ENCODE measurements at regions not wholly inside any gene's neighbourhood (a gene's known extent, or its start where the extent isn't known, plus 50 kb on each side); places are given as distances from the start of the nearest gene placed in this dataset.
"Not testable (repeated sequence)": the region's sequence is repeated elsewhere in the genome, so short reads cannot be mapped to it uniquely, and the experiment has no call there.

- no peak for DNase-seq
Measured at GRCh38 chr2:203585516-203585915, 50.4 kb upstream of the RAPH1 start.

- no peak for DNase-seq
Measured at GRCh38 chr2:203586206-203586605, 51.1 kb upstream of the RAPH1 start.

- no peak for DNase-seq
Measured at GRCh38 chr2:203586696-203587095, 51.6 kb upstream of the RAPH1 start.

- no peak for DNase-seq
Measured at GRCh38 chr2:203590496-203590895, 55.4 kb upstream of the RAPH1 start.

GRCh38 chr2:203591642-203592041, 56.5 kb upstream of the RAPH1 start:
- no peak for DNase-seq

GRCh38 chr2:203592470-203592869, 57.4 kb upstream of the RAPH1 start:
- DNase-seq = no peak

- DNase-seq = no peak
Measured at GRCh38 chr2:203594541-203594940, 59.4 kb upstream of the RAPH1 start.

- no peak for DNase-seq
Measured at GRCh38 chr2:203596183-203596582, 61.1 kb upstream of the RAPH1 start.

- DNase-seq = no peak
Measured at GRCh38 chr2:203599509-203599908, 64.4 kb upstream of the RAPH1 start.

- no peak for DNase-seq
Measured at GRCh38 chr2:203600286-203600685, 65.2 kb upstream of the RAPH1 start.

- no peak for DNase-seq
Measured at GRCh38 chr2:203603456-203604389, 68.6 kb upstream of the RAPH1 start.

- DNase-seq = no peak
Measured at GRCh38 chr2:203605302-203605701, 70.2 kb upstream of the RAPH1 start.

GRCh38 chr2:203606051-203606450, 71.0 kb upstream of the RAPH1 start:
- DNase-seq = no peak

- no peak for DNase-seq
Measured at GRCh38 chr2:203610558-203610957, 75.5 kb upstream of the RAPH1 start.

- DNase-seq = no peak
Measured at GRCh38 chr2:203612246-203612645, 77.1 kb upstream of the RAPH1 start.

GRCh38 chr2:203619267-203619878, 84.3 kb upstream of the RAPH1 start:
- DNase-seq = no peak

- no peak for DNase-seq
Measured at GRCh38 chr2:203621981-203622515, 84.4 kb upstream of the CD28 start.

- no peak for DNase-seq
Measured at GRCh38 chr2:203623096-203623495, 83.3 kb upstream of the CD28 start.

- DNase-seq = no peak
Measured at GRCh38 chr2:203623661-203624060, 82.8 kb upstream of the CD28 start.

GRCh38 chr2:203625701-203626100, 80.7 kb upstream of the CD28 start:
- DNase-seq = no peak

- not testable (repeated sequence) for DNase-seq
Measured at GRCh38 chr2:203626247-203626646, 80.2 kb upstream of the CD28 start.

GRCh38 chr2:203626952-203627681, 79.3 kb upstream of the CD28 start:
- no peak for DNase-seq

GRCh38 chr2:203629699-203630098, 76.7 kb upstream of the CD28 start:
- no peak for DNase-seq
